Effector memory CD8-positive, alpha-beta T cell (primary cell): ENCODE measurements at regions not wholly inside any gene's neighbourhood (a gene's known extent, or its start where the extent isn't known, plus 50 kb on each side); places are given as distances from the start of the nearest gene placed in this dataset.
"Not testable (repeated sequence)": the region's sequence is repeated elsewhere in the genome, so short reads cannot be mapped to it uniquely, and the experiment has no call there.

ENCODE experiments used
- ATAC-seq: fragments of 150-1000 bp; cut with Tn5 transposase; replicated peaks from 2 replicates; pipeline ENCODE4 v1.10.0; 2021; ENCODE audit warnings: mild to moderate bottlenecking, moderate library complexity
- DNase-seq, 3 experiments: peaks; one replicate each; pipeline ENCODE4 v3.0.0; 2021
- H3K27ac Mint-ChIP-seq, 2 donors: one replicate each; pipeline ENCODE4 v1.8.0; 2022; ENCODE audit warnings: mild to moderate bottlenecking in 2 of 2, mixed read lengths in 2 of 2, moderate library complexity in 2 of 2
- H3K27me3 Mint-ChIP-seq, 2 donors: one replicate each; pipeline ENCODE4 v1.8.0; 2022; ENCODE audit warnings: mixed read lengths in 2 of 2
- H3K36me3 Mint-ChIP-seq: one replicate; pipeline ENCODE4 v1.8.0; 2022; ENCODE audit warnings: mild to moderate bottlenecking, moderate library complexity, mixed read lengths; ENCODE audit not compliant: insufficient read depth
- H3K4me1 Mint-ChIP-seq, 2 donors: one replicate each; pipeline ENCODE4 v1.8.0; 2022; ENCODE audit warnings: low read depth in 2 of 2, mixed read lengths in 2 of 2
- H3K4me3 Mint-ChIP-seq, 2 donors: one replicate each; pipeline ENCODE4 v1.8.0; 2022; ENCODE audit warnings: mild to moderate bottlenecking in 2 of 2, mixed read lengths in 2 of 2, moderate library complexity in 2 of 2
- H3K9me3 Mint-ChIP-seq, 2 donors: one replicate each; pipeline ENCODE4 v1.8.0; 2022; ENCODE audit warnings: mixed read lengths in 2 of 2

DNA sequence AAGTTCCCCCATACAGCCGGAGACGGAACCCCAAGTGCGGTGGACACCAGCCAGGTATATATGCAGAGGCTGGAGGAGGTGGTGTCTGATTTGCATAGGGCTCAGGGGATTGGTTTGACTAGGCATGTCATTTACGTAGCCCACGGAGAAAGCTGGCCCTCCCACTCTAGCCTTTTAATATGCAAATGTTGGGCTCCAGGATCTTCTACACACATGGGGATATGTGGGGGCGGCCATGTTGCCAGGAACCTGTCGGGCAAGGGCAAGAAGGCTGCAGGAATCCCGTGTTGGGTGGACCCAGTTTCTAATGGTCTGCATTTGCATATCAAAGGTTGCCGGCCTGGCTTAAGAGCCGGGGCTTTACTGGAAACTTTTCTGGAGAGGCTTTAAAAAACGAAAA is 57.4 kb downstream of the FTHL17 start:
- not testable (repeated sequence) for DNase-seq, H3K4me1 Mint-ChIP-seq, H3K9me3 Mint-ChIP-seq, H3K36me3 Mint-ChIP-seq, ATAC-seq, H3K27ac Mint-ChIP-seq, H3K27me3 Mint-ChIP-seq, H3K4me3 Mint-ChIP-seq

- H3K4me3 Mint-ChIP-seq, result no peak overlapping the region
- no peaks in the 10 kb centered on the region for H3K27me3 Mint-ChIP-seq
- no peaks in the 10 kb centered on the region for H3K36me3 Mint-ChIP-seq
- H3K9me3 Mint-ChIP-seq, result peaks cover 0 to 3% of the 10 kb centered on the region in 2 donors
- DNase-seq, result no peak
- H3K4me1 Mint-ChIP-seq, result no peaks in the 10 kb centered on the region
- H3K27ac Mint-ChIP-seq, result no peak overlapping the region
- no peak for ATAC-seq
Measured at GRCh38 chrX:31012509-31013025, 59.3 kb downstream of the FTHL17 start.

GRCh38 chrX:31007321-31007720 is 64.5 kb downstream of the FTHL17 start:
- no peaks in the 10 kb centered on the region for H3K9me3 Mint-ChIP-seq
- H3K27me3 Mint-ChIP-seq, result no peaks in the 10 kb centered on the region
- ATAC-seq, result no peak
- no peak overlapping the region for H3K27ac Mint-ChIP-seq
- H3K4me1 Mint-ChIP-seq, result no peaks in the 10 kb centered on the region
- no peaks in the 10 kb centered on the region for H3K36me3 Mint-ChIP-seq
- no peak for DNase-seq
- no peak overlapping the region for H3K4me3 Mint-ChIP-seq

DNA sequence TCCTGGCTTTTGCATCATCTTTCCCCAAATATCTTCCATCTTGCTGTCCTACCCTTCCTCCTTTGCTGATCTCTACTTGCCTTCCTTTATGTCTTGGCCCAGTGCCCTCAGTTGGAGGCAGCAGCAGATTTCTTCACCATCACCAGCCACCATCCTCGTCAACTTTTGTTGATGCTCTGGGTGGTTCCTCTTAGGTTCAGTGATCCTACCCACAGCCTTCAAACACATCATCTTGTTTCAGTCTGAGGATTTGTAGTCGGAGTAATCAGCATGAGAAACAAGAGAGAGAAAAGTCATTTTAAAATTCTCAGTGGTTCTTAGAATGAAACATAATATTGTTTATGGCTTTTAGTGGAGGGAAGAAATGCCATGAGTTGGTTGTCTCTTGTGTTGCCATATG is 65.8 kb downstream of the FTHL17 start:
- ATAC-seq, result no peak
- Mint-ChIP-seq H3K27me3 (no peaks in the 10 kb centered on the region), H3K4me1 (no peaks in the 10 kb centered on the region), H3K27ac (no peak overlapping the region), H3K4me3 (no peak overlapping the region), H3K9me3 (no peaks in the 10 kb centered on the region), H3K36me3 (no peaks in the 10 kb centered on the region)
- DNase-seq, result no peak

DNA sequence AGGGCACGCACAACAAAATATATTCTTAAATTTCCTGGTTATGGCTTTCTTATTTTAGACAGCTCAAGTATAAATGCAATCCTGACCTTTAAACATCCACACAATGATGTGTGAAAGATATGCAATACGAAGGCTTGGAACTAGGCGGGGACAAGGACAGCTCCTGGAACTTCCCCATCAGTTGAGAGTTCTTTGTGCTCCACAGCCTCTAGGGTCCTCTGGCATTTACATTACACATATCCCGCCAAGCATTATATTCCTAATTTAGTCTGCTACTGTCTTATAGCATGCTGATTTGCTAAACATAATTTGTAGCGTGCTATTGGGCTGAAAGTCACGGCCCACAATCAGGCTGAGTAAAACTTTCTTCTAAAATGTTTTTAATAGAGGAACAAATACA is 74.4 kb downstream of the FTHL17 start:
- no peak for DNase-seq

DNA sequence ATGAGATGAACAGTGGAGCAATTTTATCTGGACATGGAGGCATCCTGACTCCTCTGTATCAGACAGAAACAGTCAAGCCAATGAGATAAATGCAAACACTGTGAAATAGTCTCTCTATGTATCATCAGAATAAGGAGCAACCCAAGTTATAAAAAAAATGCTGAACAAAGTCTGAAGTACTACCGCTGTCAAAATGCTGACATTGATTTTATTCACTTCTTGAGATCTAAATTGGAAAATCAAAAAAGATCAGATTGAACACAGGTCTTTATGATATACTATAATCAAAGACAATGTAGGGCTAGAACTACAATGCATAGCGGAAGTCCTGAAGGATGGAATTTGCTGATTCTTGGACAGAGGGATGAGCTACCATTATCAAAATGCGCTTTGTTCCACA is 76.1 kb downstream of the FTHL17 start:
- Mint-ChIP-seq H3K4me3 (no peak overlapping the region), H3K36me3 (no peaks in the 10 kb centered on the region), H3K27me3 (no peaks in the 10 kb centered on the region), H3K4me1 (no peaks in the 10 kb centered on the region), H3K27ac (no peak overlapping the region), H3K9me3 (no peaks in the 10 kb centered on the region)
- ATAC-seq (no peak), DNase-seq (no peak)

More for the DNA sequence above, 74.4 kb downstream of the FTHL17 start:
- no peaks in the 10 kb centered on the region for H3K36me3 Mint-ChIP-seq
- no peak overlapping the region for H3K27ac Mint-ChIP-seq
- ATAC-seq, result no peak
- no peaks in the 10 kb centered on the region for H3K27me3 Mint-ChIP-seq
- no peaks in the 10 kb centered on the region for H3K4me1 Mint-ChIP-seq
- H3K4me3 Mint-ChIP-seq, result no peak overlapping the region
- no peaks in the 10 kb centered on the region for H3K9me3 Mint-ChIP-seq

- no peaks in the 10 kb centered on the region for H3K9me3 Mint-ChIP-seq
- ATAC-seq (no peak), DNase-seq (no peak)
- H3K4me3 Mint-ChIP-seq, result no peak overlapping the region
- H3K27ac Mint-ChIP-seq, result no peak overlapping the region
- no peaks in the 10 kb centered on the region for H3K4me1 Mint-ChIP-seq
- H3K27me3 Mint-ChIP-seq, result no peaks in the 10 kb centered on the region
- H3K36me3 Mint-ChIP-seq, result no peaks in the 10 kb centered on the region
Measured at GRCh38 chrX:30995060-30995700, 76.7 kb downstream of the FTHL17 start.

DNA sequence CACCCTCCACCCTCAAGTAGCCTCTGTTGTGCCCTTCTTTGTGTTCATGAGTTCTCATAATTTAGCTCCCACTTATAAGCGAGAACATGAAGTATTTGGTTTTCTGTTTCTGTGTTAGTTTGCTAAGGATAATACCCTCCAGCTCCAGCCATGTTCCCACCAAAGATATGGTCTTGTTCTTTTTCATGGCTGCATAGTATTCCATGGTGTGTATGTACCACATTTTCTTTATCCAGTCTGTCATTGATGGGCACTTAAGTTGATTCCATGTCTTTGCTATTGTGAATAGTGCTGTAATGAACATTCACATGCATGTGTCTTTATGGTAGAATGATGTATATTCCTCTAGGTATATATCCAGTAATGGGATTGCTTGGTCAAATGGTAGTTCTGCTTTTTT is 77.8 kb downstream of the FTHL17 start:
- H3K27me3 Mint-ChIP-seq, DNase-seq, H3K9me3 Mint-ChIP-seq, H3K4me3 Mint-ChIP-seq, H3K27ac Mint-ChIP-seq, H3K4me1 Mint-ChIP-seq, ATAC-seq, H3K36me3 Mint-ChIP-seq: not testable (repeated sequence)

DNA sequence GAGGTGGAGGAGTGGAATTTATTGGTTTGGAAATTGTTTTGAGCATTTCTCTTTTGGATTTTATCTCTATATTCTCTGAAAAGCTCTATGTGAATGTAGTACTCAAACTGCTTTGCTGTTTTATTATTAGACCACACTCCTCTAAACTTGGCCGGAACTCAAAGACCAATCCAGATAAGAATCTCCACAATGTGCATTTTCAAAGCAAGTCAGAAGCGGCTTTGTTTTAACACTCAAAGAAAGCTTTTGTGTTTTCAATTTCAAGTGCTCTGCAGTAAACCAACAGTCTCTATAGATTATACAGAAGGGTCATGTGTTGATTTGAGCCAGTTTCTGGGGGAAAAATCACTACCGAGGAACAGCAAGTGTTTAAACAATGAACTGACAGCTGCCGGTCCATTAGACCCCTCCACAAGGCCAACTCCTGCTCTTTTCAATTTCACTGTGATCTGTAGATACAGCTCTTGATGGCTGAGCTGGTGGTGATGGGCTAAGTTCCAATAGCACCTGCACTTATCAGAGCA is 79.4 kb downstream of the FTHL17 start:
- Mint-ChIP-seq H3K36me3 (no peaks in the 10 kb centered on the region), H3K27me3 (no peaks in the 10 kb centered on the region), H3K27ac (no peak overlapping the region), H3K9me3 (no peaks in the 10 kb centered on the region), H3K4me3 (no peak overlapping the region), H3K4me1 (no peaks in the 10 kb centered on the region)
- no peak for ATAC-seq
- DNase-seq, result no peak

DNA sequence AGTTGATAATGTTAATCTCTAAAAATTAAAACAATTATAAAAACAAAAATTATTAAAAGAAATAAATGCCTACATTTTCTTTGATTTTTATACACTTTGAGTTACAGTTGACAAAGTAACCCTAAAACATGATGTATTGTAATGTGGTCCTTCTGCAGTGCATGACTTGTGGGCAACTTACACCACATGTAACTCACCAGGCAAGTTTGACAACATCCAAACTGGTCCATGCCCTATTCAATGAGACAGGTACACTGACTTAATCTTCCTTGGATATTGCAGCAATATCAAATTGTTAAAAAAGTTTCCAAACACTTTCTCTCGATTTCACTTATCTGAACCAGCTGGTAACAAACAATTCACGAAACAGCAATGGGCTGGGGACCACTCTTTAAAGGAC is 81.5 kb downstream of the FTHL17 start:
- Mint-ChIP-seq H3K4me1 (no peaks in the 10 kb centered on the region), H3K9me3 (no peaks in the 10 kb centered on the region), H3K36me3 (no peaks in the 10 kb centered on the region), H3K27me3 (no peaks in the 10 kb centered on the region), H3K27ac (no peak overlapping the region), H3K4me3 (no peak overlapping the region)
- ATAC-seq (no peak), DNase-seq (no peak)

GRCh38 chrX:30982467-30982866 is 89.4 kb downstream of the FTHL17 start:
- no peak overlapping the region for H3K4me3 Mint-ChIP-seq
- H3K27ac Mint-ChIP-seq, result no peak overlapping the region
- H3K36me3 Mint-ChIP-seq, result no peaks in the 10 kb centered on the region
- no peaks in the 10 kb centered on the region for H3K4me1 Mint-ChIP-seq
- peaks cover 12 to 14% of the 10 kb centered on the region in 2 donors for H3K27me3 Mint-ChIP-seq
- DNase-seq (no peak), ATAC-seq (no peak)
- no peaks in the 10 kb centered on the region for H3K9me3 Mint-ChIP-seq

- Mint-ChIP-seq H3K36me3 (no peaks in the 10 kb centered on the region), H3K27ac (no peak overlapping the region), H3K4me1 (no peaks in the 10 kb centered on the region), H3K9me3 (no peaks in the 10 kb centered on the region), H3K4me3 (no peak overlapping the region), H3K27me3 (peaks cover 12 to 14% of the 10 kb centered on the region in 2 donors)
- ATAC-seq (no peak), DNase-seq (no peak)
Measured at GRCh38 chrX:30981968-30982367, 89.9 kb downstream of the FTHL17 start.

DNA sequence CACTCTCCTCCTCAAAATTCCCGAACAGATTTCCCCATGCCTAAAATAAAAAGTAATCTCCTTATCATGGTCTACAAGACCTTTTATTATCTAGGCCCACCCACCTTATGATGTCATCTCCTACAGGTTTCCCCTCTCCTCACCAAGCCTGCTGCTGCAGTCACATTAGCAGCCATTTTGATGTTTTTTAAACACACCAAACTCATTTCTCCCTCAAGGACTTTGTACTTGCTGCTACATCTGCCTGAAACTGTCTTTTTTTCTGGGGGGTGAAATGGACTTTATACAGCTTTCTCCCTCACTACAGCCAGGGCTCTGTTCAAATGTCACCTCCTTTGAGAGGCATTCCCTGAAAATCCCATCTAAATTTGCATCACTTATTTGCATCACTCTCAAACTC is 90.2 kb upstream of the TAB3 start:
- H3K4me1 Mint-ChIP-seq, result no peaks in the 10 kb centered on the region
- no peak for ATAC-seq
- no peak for DNase-seq
- H3K27ac Mint-ChIP-seq, result no peak overlapping the region
- no peaks in the 10 kb centered on the region for H3K9me3 Mint-ChIP-seq
- peaks cover 14% of the 10 kb centered on the region in 2 donors for H3K27me3 Mint-ChIP-seq
- H3K4me3 Mint-ChIP-seq, result no peak overlapping the region
- no peaks in the 10 kb centered on the region for H3K36me3 Mint-ChIP-seq

DNA sequence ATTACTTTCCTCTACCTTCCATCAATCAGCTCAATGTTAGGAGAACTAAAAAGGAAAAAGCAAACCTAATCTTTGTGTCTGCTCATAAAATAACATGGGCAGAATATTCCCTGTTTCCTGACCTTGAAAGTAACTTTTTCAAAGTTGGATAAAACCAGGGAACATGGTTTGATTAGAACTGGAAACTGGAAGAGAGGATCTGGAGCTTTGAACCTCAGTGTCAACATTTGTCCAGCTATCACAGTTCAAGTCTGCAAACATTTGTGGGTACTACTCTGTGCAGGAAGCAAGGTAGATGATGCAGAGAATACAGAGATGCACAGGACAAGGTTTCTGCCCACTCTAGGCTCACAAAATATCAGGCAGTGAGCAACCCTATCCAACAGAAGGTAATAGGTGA is 86.4 kb upstream of the TAB3 start:
- no peaks in the 10 kb centered on the region for H3K36me3 Mint-ChIP-seq
- H3K4me3 Mint-ChIP-seq, result no peak overlapping the region
- H3K9me3 Mint-ChIP-seq, result no peaks in the 10 kb centered on the region
- ATAC-seq (no peak), DNase-seq (no peak)
- H3K4me1 Mint-ChIP-seq, result peaks cover 0 to 6% of the 10 kb centered on the region in 2 donors
- H3K27me3 Mint-ChIP-seq, result peaks cover 0 to 12% of the 10 kb centered on the region in 2 donors
- no peak overlapping the region for H3K27ac Mint-ChIP-seq
